Activated T-helper 2 cell treated with anti-CD3 and anti-CD28 coated beads, Interferon-gamma antibody, Interleukin-2, Interleukin-4, amounts not matched to agents 10 μg/mL and 5 μg/mL and 100 μg/mL, durations not matched to agents 14 hours and 24 hours and 36 hours (primary cell): ENCODE measurements at regions not wholly inside any gene's neighbourhood (a gene's known extent, or its start where the extent isn't known, plus 50 kb on each side); places are given as distances from the start of the nearest gene placed in this dataset.

Experiments used
- DNase-seq: peaks from one replicate; pipeline ENCODE4 v3.0.0; 2021; ENCODE audit warnings: low spot score
- H3K27ac Mint-ChIP-seq: one replicate; pipeline ENCODE4 v1.8.0; 2021; ENCODE audit warnings: mixed read lengths
- H3K27me3 Mint-ChIP-seq: one replicate; pipeline ENCODE4 v1.8.0; 2021; ENCODE audit warnings: low read depth, mixed read lengths
- H3K36me3 Mint-ChIP-seq: one replicate; pipeline ENCODE4 v1.8.0; 2021; ENCODE audit warnings: low read depth, mixed read lengths
- H3K4me1 Mint-ChIP-seq: one replicate; pipeline ENCODE4 v1.8.0; 2021; ENCODE audit warnings: low read depth, mixed read lengths
- H3K4me3 Mint-ChIP-seq: one replicate; pipeline ENCODE4 v1.8.0; 2021; ENCODE audit warnings: low read depth, mild to moderate bottlenecking, moderate library complexity, mixed read lengths
- H3K9me3 Mint-ChIP-seq: one replicate; pipeline ENCODE4 v1.8.0; 2021; ENCODE audit warnings: mixed read lengths
- intact Hi-C: fragments of 100-400 bp; cut with micrococcal nuclease; formaldehyde crosslinking; loops from one replicate; pipeline ENCODE4 v1.15.1; 2023

DNA sequence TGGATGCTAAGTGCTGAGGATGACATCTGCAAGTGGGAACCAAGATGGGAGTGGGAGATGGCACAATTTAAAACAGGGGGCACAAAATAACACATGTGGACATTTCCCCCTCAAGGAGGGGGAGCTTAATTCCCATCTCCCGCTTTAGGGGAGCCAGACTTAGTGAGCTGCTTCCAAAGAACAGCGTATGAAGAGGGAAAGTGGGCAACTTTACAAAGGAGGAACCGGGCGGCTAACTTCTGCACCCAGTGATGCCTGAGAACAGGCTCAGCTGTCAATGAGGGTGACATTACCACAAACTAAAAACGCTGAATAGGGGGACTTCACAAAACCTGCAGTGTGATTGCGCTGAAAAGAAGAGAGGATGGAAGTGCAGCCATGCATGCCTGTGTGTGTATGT is 95.5 kb upstream of the NXT1 start:
- intact Hi-C loops, result no loop called here
- Mint-ChIP-seq H3K36me3 (no peaks in the 10 kb centered on the region), H3K4me3 (no peak overlapping the region), H3K4me1 (no peaks in the 10 kb centered on the region), H3K9me3 (no peaks in the 10 kb centered on the region), H3K27ac (no peak overlapping the region), H3K27me3 (peaks cover 3% of the 10 kb centered on the region)
- DNase-seq, result no peak

DNA sequence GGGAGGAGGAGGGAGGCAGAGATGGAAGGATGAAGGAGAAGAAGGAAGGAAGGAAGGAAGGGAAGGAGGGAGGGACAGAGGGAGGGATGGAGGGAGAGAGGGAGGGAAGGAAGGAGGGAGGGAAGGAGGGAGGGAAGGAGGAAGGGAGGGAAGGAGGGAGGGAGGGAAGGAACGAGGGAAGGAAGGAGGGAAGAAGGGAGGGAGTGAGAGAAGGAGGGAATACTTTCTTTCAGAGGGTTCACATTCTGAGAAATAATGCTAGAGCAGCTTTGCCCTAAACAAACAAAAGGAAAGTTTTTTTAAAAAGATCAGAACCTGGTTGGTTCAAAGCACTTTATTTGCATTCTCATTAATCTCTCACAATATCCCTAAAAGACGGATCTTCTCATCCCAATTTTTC is 96.1 kb upstream of the NXT1 start:
- peaks cover 3% of the 10 kb centered on the region for H3K27me3 Mint-ChIP-seq
- intact Hi-C loops, result no loop called here
- no peaks in the 10 kb centered on the region for H3K36me3 Mint-ChIP-seq
- no peak overlapping the region for H3K4me3 Mint-ChIP-seq
- H3K27ac Mint-ChIP-seq, result no peak overlapping the region
- DNase-seq, result no peak
- no peaks in the 10 kb centered on the region for H3K4me1 Mint-ChIP-seq
- no peaks in the 10 kb centered on the region for H3K9me3 Mint-ChIP-seq

DNA sequence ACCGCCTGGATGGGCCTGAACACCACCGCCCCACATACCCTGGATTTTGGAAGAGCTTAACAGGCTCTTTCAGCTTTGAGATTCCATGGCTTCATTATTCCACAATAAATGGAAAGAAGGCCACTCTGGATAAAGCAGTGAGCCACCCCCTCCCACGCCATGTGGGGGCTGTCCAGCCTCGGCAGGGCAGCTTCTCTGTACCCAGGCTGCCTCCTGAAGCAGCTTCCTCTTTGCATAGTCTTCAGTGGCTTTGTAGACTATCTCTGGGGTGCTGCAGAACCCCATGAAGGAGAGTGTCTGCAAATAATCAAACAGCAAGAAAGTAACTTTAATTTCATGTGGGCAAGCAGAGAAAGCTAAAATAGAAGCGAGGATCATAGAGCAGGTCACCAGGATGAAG is 96.6 kb upstream of the NXT1 start:
- no peaks in the 10 kb centered on the region for H3K36me3 Mint-ChIP-seq
- H3K4me1 Mint-ChIP-seq, result no peaks in the 10 kb centered on the region
- intact Hi-C loops, result no loop called here
- peaks cover 3% of the 10 kb centered on the region for H3K27me3 Mint-ChIP-seq
- H3K4me3 Mint-ChIP-seq, result no peak overlapping the region
- H3K9me3 Mint-ChIP-seq, result no peaks in the 10 kb centered on the region
- DNase-seq, result no peak
- H3K27ac Mint-ChIP-seq, result no peak overlapping the region

DNA sequence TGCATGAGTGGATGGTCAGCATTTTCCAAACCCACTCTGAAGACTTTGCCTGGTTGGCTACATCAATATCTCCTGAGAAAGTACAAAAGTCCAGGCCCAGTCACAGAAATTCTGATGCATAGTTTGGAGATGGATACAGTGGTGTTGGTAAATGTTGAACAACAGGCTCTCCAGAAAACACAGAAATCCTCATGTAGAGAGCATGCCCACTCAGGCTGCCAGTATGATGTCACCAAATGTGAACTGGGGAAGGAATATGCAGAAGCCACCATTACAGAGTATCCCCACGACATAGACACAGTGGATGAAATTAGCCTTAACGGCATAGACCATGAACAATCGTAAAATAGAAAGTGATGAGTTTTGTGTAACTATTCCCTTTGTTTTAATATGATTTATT is 97.1 kb upstream of the NXT1 start:
- intact Hi-C loops, result no loop called here
- no peaks in the 10 kb centered on the region for H3K36me3 Mint-ChIP-seq
- H3K4me3 Mint-ChIP-seq, result no peak overlapping the region

DNA sequence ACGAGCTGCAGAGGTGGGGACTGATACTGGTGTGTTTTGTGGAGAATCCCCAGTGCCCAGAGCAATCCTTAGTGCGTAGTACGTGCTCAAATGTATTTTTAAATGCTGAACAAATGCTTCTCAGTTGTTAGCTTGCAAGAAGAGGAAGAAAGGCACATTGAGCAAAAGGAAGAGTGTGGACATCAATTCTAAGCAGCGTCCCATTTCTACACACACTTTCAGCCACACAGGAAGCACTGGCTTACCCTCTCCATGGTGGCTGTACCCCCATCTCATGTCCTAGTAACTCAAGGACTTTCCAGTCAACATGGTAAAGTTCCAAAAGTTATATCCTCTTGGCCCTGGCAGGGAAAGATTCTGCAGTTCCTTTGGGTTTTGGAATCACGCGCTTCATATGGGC is 98.8 kb upstream of the NXT1 start:
- no peaks in the 10 kb centered on the region for H3K4me1 Mint-ChIP-seq
- intact Hi-C loops, result no loop called here
- no peak for DNase-seq
- H3K27me3 Mint-ChIP-seq, result peaks cover 3% of the 10 kb centered on the region
- no peak overlapping the region for H3K27ac Mint-ChIP-seq
- H3K9me3 Mint-ChIP-seq, result no peaks in the 10 kb centered on the region
- no peaks in the 10 kb centered on the region for H3K36me3 Mint-ChIP-seq
- no peak overlapping the region for H3K4me3 Mint-ChIP-seq

More for the DNA sequence above, 97.1 kb upstream of the NXT1 start:
- Mint-ChIP-seq H3K27ac (no peak overlapping the region), H3K4me1 (no peaks in the 10 kb centered on the region), H3K9me3 (no peaks in the 10 kb centered on the region), H3K27me3 (peaks cover 3% of the 10 kb centered on the region)
- no peak for DNase-seq

DNA sequence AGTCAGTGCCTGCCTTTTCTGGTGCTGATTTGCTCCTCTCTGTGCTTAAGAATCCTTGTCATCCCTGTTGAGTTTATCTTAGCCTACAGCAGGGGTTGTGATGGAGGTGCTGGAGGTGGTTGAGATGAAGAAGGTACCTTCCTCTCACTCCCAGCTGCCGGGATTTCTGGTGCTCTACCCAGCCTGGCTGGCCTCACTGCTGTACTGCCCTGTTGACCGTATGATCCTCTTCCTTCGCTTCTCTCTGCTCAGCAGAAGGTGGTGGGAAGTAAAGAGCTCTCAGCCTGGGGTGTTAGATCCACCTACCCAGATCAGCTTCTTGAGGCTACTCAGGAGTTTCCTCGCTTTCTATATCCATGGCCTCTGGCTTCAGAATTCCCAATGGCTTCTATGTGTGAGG is 101.0 kb upstream of the NXT1 start:
- Mint-ChIP-seq H3K4me3 (no peak overlapping the region), H3K27me3 (peaks cover 3% of the 10 kb centered on the region), H3K9me3 (no peaks in the 10 kb centered on the region), H3K27ac (no peak overlapping the region), H3K36me3 (no peaks in the 10 kb centered on the region), H3K4me1 (no peaks in the 10 kb centered on the region)
- intact Hi-C loops, result no loop called here
- DNase-seq, result no peak

DNA sequence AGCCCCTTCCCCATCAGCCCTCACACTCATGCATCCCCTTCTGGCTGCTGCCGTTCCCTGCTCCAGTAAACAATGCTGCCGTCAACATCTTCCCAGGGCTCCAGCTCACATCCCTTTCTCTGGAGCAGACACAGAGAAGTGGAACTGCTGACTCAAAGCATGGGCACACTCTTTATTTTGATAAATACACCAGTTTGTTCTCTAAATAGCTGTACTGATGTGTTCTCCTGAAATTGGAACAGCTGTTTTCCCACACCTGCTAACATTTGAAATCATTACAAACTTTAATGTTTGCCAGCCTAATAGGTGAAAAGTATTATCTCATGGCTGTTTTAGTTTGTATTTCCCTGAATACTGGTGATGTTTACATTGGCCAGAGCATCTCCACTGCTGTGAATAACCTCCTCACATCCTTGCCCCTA is 102.1 kb upstream of the NXT1 start:
- no peak for DNase-seq
- Mint-ChIP-seq H3K4me3 (no peak overlapping the region), H3K4me1 (no peaks in the 10 kb centered on the region)

DNA sequence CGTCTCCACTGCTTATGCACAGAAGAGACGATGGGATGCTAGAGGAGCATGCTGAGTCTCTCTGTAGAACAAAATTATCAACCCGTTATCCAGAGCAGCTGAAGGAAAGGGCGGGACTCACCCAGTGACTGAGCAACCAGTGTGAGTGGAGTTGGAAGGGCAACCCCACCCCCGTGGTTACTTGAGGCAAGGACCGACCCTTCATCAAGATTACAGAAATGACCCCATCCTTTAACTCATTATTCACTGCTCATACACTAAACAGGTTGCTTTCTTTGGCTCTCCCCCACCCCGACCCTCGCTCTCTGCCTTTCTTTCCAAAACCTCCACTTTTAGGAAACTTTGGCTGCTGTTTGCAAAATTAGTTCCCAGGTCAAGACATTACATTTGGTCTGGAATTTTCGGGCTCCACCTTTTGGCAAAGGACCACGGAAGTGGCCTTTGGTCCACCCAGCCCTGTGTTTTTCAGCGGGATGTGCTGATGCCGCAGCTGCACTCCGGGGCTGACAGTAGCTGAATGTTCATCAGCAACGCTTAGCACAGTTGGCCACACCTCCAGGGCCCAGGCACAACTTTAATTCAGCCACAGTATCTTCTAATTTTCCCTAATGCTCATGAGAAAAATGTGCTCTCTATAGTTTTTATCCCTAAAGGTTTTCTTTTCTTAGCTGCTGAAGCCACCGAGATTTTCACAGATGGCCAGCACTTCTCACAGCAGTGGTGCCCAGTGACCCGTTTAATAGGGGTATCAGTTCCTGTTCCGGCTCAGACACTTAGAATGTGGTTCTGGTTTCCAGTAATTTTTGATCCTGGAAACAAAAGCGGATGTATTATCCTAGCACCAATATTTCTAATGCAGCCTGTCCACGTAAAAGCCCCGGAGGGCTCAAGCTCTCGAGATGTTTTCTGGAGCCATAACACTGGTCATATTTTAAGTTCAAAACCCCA is 103.6 kb upstream of the NXT1 start:
- no peak overlapping the region for H3K27ac Mint-ChIP-seq
- DNase-seq, result no peak
- no peaks in the 10 kb centered on the region for H3K4me1 Mint-ChIP-seq
- H3K4me3 Mint-ChIP-seq, result no peak overlapping the region
- no peaks in the 10 kb centered on the region for H3K36me3 Mint-ChIP-seq
- H3K27me3 Mint-ChIP-seq, result no peaks in the 10 kb centered on the region
- H3K9me3 Mint-ChIP-seq, result no peaks in the 10 kb centered on the region
- intact Hi-C loops, result no loop called here

More for the DNA sequence above, 102.1 kb upstream of the NXT1 start:
- Mint-ChIP-seq H3K27me3 (no peaks in the 10 kb centered on the region), H3K9me3 (no peaks in the 10 kb centered on the region), H3K27ac (no peak overlapping the region), H3K36me3 (no peaks in the 10 kb centered on the region)
- intact Hi-C loops, result no loop called here

DNA sequence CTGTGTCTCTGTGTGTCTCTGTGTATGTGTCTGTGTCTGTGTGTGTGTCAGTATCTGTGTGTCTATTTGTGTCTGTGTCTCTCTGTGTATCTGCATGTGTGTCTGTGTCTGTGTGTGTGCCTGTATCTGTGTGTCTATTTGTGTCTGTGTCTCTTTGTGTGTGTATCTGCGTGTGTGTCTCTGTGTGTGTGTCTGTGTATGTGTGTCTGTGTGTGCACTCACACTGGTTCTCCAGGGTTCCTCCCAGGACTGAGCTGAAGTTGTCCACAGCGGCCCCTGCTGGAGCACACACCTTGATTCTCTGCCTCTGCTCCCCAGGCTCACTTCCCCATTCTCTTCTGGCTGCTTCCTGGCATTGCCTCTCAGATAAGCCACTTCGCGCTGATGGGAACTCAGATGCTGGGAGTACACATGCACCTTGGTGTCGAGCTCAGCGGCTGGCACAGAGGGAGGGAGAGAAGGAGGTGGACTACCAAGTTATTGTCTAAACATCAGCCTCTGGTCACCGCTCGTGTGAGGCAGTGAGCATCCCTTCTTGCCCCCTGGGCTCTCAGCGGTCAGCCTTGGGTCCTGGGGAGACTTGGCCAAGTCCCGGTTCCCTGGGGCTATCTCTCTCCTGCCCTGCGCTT is 104.9 kb upstream of the NXT1 start:
- H3K36me3 Mint-ChIP-seq, result no peaks in the 10 kb centered on the region
- no peaks in the 10 kb centered on the region for H3K4me1 Mint-ChIP-seq
- intact Hi-C loops, result no loop called here
- no peak for DNase-seq
- no peaks in the 10 kb centered on the region for H3K9me3 Mint-ChIP-seq
- H3K27ac Mint-ChIP-seq, result no peak overlapping the region
- no peaks in the 10 kb centered on the region for H3K27me3 Mint-ChIP-seq
- no peak overlapping the region for H3K4me3 Mint-ChIP-seq

DNA sequence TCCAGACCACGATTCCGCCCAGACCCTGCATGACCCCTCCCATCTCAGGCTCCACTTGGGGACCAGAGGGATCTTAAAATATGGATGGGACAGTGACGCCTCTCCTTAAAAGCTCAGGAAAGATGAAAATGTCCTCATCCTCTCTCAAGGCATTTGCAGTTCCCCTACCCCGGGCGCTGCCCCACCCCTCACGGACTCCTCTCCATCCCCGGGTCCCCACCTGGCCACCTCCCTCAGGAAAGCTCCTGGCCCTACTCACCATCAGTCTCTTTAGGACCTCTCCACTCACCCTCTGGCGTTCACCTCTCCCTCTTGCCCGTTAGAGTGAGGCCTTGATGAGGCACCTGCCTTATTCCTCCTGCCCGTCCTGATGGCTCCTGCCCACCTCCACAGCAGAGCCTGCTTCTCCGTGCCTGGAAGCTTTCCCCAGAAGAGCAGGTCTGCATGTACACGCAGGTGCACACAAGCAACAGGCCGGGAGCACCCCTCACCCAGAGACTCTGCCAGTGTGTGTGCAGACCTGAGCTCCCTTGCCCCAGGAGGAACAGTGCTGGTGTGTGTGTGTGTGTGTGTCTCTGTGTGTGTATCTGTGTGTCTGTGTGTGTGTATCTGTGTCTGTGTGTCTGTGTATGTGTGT is 105.6 kb upstream of the NXT1 start:
- Mint-ChIP-seq H3K36me3 (no peaks in the 10 kb centered on the region), H3K9me3 (no peaks in the 10 kb centered on the region), H3K4me1 (no peaks in the 10 kb centered on the region), H3K4me3 (no peak overlapping the region), H3K27me3 (no peaks in the 10 kb centered on the region), H3K27ac (no peak overlapping the region)
- DNase-seq, result no peak
- intact Hi-C loops, result no loop called here

DNA sequence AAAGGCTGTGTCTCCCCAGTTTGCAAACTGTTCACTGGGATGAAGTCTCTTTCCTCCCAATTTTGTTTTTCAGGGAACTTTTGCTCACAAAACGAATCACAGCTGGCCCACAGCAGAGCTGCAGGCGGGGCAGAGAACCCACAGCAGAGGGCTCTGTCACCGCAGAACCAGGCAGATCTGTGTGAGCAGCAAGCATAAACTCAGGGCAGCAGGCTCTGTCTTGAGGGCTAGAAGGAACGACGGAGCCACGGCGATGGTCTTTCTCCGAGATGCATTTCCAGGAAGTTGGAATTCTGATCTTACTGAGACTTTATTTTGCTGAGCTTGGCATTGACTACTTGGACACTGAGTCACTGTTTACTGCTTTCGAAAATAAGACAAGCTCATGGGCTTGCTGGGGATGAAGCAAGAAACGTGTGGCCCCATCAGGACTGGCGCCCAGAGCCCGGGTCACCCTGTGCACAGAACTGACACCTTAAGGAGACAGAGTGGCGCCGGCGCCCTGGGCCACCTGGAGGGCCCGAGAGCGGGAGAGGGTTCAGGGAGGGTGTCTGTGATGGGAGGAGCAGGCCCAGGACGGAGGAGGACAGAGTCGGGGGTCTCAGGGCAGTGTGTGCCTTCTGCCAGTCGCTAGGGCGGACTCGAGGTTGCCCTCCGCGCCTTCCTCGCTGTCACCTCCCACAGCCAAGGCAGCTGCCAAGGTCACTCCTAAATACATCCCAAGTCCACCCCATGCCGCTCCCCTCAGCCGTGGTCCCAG is 106.3 kb upstream of the NXT1 start:
- H3K27me3 Mint-ChIP-seq, result peaks cover under 1% of the 10 kb centered on the region
- no peak overlapping the region for H3K4me3 Mint-ChIP-seq
- H3K9me3 Mint-ChIP-seq, result no peaks in the 10 kb centered on the region
- intact Hi-C loops, result no loop called here
- H3K36me3 Mint-ChIP-seq, result no peaks in the 10 kb centered on the region
- H3K27ac Mint-ChIP-seq, result no peak overlapping the region
- H3K4me1 Mint-ChIP-seq, result no peaks in the 10 kb centered on the region
- DNase-seq, result no peak

DNA sequence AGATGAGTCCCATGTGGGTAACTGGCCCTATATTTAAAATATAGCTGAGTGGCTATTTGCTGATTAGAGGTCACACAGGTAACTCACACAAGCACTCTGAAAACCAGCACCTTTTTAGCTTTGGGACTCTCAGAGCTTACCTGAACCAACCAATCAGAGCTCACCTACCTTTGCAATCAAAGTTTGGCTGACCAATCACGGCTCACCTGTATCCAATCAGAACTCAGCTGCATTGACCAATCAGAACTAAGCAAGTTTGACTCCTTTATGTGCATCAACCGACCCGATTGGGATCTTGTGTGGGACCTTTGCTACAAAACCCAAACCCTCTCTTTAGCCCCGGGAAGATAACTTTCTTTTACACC is 106.8 kb upstream of the NXT1 start:
- intact Hi-C loops, result no loop called here
- Mint-ChIP-seq H3K4me1 (no peaks in the 10 kb centered on the region), H3K27me3 (peaks cover 4% of the 10 kb centered on the region)

More for the DNA sequence above, 106.8 kb upstream of the NXT1 start:
- Mint-ChIP-seq H3K27ac (no peak overlapping the region), H3K4me3 (no peak overlapping the region), H3K9me3 (no peaks in the 10 kb centered on the region), H3K36me3 (no peaks in the 10 kb centered on the region)
- DNase-seq, result no peak
